Calu3 (cell line): ENCODE measurements at regions not wholly inside any gene's neighbourhood (a gene's known extent, or its start where the extent isn't known, plus 50 kb on each side); places are given as distances from the start of the nearest gene placed in this dataset.

Experiments used
- BruUV-seq: library from RNA; stranded (reverse); fragments of 400-500 nt; replicated peaks from 2 replicates; lab custom pipeline; 2021; lab: Mats Ljungman, UMichigan
- CTCF ChIA-PET: fragments of 300-600 bp; sonication (Branson Sonifier 250); formaldehyde crosslinking; loops from one replicate; lab custom pipeline; 2022; ENCODE audit warnings: antibody characterized with exemption; lab: Charles Lee
- DNase-seq: peaks from one replicate; pipeline ENCODE4 v3.0.0; 2022
- H3K27ac Mint-ChIP-seq: one replicate; pipeline ENCODE4 v1.8.0; 2022; ENCODE audit warnings: mixed read lengths; ENCODE audit not compliant: unreplicated experiment
- H3K27me3 Mint-ChIP-seq: one replicate; pipeline ENCODE4 v1.8.0; 2022; ENCODE audit warnings: mixed read lengths; ENCODE audit not compliant: unreplicated experiment
- H3K36me3 Mint-ChIP-seq: one replicate; pipeline ENCODE4 v1.8.0; 2022; ENCODE audit warnings: mild to moderate bottlenecking, moderate library complexity, mixed read lengths; ENCODE audit not compliant: insufficient read depth, unreplicated experiment
- H3K4me1 Mint-ChIP-seq: one replicate; pipeline ENCODE4 v1.8.0; 2022; ENCODE audit warnings: mild to moderate bottlenecking, low read depth, mixed read lengths; ENCODE audit not compliant: unreplicated experiment
- H3K4me3 Mint-ChIP-seq: one replicate; pipeline ENCODE4 v1.8.0; 2022; ENCODE audit warnings: mild to moderate bottlenecking, low read depth, moderate library complexity, mixed read lengths; ENCODE audit not compliant: unreplicated experiment
- H3K9me3 Mint-ChIP-seq: one replicate; pipeline ENCODE4 v1.8.0; 2022; ENCODE audit warnings: low read depth, mixed read lengths; ENCODE audit not compliant: unreplicated experiment
- intact Hi-C: fragments of 100-400 bp; cut with micrococcal nuclease; formaldehyde crosslinking; loops from one replicate; pipeline ENCODE4 v1.10.0; 2022; ENCODE audit not compliant: unreplicated experiment
- TF ChIP-seq, protein P1 (sequence below): fragments of 200-600 bp; IDR thresholded peaks from one replicate; pipeline ENCODE4 v1.8.0; 2022; ENCODE audit warnings: antibody characterized with exemption; ENCODE audit not compliant: unreplicated experiment

DNA sequence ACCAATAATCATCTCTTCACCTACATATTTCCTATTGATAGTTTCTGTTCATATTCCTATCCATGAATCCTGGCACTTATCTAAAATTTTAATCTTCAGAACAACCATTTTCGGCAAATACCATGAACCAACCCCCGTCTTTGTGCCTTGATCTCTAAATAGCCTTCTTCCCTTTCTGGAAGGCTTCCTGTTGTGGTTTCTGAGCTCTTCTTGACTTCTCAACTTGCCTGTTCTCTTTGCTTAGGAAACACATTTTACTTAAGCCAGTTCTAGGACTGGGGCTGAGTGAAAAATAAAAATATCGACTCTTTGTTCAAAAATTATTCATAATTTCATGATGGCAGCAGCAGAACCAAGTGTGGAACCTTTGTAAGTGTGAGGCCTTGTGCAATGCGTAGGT is 882.4 kb downstream of the C4orf33 start:
- no TSS peak for BruUV-seq
- H3K36me3 Mint-ChIP-seq: no peaks in the 10 kb centered on the region
- H3K4me3 Mint-ChIP-seq: no peak overlapping the region
- CTCF ChIA-PET: no interaction called here
- no peak for DNase-seq
- TF ChIP-seq, protein P1, sequence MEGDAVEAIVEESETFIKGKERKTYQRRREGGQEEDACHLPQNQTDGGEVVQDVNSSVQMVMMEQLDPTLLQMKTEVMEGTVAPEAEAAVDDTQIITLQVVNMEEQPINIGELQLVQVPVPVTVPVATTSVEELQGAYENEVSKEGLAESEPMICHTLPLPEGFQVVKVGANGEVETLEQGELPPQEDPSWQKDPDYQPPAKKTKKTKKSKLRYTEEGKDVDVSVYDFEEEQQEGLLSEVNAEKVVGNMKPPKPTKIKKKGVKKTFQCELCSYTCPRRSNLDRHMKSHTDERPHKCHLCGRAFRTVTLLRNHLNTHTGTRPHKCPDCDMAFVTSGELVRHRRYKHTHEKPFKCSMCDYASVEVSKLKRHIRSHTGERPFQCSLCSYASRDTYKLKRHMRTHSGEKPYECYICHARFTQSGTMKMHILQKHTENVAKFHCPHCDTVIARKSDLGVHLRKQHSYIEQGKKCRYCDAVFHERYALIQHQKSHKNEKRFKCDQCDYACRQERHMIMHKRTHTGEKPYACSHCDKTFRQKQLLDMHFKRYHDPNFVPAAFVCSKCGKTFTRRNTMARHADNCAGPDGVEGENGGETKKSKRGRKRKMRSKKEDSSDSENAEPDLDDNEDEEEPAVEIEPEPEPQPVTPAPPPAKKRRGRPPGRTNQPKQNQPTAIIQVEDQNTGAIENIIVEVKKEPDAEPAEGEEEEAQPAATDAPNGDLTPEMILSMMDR: no peak
- no peaks in the 10 kb centered on the region for H3K27me3 Mint-ChIP-seq
- no peak overlapping the region for H3K27ac Mint-ChIP-seq
- H3K9me3 Mint-ChIP-seq: no peaks in the 10 kb centered on the region
- intact Hi-C loops: no loop called here
- H3K4me1 Mint-ChIP-seq: no peaks in the 10 kb centered on the region

DNA sequence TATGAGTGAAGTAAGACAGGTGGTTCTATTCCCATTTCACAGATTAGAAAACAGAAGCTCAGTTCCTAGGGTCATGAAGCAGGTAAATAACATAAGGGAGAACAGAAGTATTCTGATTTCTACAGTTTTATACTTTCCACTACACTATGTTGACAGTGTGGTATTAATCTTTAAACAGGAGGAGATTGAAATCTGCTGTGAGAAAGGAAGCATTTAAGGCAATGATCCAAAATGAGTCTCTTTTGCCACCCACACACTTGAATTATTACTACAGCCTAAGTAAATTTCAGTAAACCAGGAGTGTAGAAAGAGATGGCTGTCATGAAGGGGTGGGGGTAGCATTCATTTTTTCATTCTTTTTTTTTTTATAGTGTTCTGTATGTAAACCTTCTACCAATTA is 893.0 kb downstream of the C4orf33 start:
- TF ChIP-seq, protein P1: no peak
- BruUV-seq: no TSS peak
- Mint-ChIP-seq H3K4me1 (no peaks in the 10 kb centered on the region), H3K36me3 (no peaks in the 10 kb centered on the region), H3K27me3 (no peaks in the 10 kb centered on the region), H3K4me3 (no peak overlapping the region), H3K9me3 (no peaks in the 10 kb centered on the region), H3K27ac (no peak overlapping the region)
- no peak for DNase-seq
- intact Hi-C loops: no loop called here
- CTCF ChIA-PET: no interaction called here

DNA sequence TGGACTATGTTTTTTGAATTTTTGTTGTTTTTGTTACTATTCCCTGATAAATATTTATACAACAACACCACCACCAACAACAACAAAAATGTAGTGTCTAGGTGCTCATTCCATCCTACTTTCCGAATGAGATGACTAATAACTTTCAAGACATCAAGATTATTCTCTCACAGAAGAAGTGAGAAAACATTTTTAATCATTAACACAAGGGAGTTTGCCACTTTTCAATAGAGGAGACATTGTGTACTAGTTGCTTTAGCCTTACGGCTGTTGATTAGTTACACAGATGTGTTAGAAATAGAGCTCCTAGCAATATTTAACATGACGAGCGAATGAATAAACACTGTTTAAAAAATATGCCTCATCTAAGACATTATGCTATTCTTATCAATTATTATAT is 898.8 kb downstream of the C4orf33 start:
- CTCF ChIA-PET: no interaction called here
- BruUV-seq: no TSS peak

DNA sequence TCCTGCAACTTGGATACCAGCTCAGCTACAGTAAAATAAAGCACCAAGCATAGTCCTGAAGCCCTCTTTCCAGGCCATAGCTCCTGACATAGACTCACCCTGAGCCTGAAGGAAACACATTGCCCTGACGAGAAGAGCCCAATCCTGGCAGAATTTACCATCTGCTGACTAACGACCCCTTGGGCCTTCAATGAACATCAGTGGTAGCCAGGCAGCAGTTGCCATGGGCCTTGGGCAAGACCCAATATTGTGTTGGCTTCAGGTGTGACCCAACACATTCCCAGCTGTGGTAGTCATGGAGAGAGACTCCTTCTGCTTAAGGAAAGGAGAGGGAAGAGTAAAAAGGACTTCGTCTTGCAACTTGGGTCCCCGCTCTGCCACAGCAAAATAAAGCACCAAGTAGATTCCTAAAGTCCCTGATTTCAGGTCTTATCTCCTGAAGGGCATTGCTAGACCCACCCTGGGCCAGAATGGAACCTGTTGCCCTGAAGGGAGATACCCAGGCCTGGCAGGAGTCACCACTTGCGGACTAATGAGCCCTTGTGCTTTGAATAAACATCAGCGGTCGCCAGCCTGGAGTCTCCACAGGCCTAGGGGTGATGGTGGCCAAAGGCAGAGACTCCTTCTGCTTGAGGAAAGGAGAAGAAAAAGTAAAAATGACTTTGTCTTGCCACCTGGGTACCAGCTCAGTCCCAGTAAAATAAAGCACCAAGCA is 902.6 kb downstream of the C4orf33 start:
- H3K27me3 Mint-ChIP-seq: no peaks in the 10 kb centered on the region
- CTCF ChIA-PET: interaction anchor here (0.6 kb wide), 1 partner anchor 118 kb away, joined by 3 read pairs; no protein-coding TSS in a partner anchor

More for the DNA sequence above, 898.8 kb downstream of the C4orf33 start:
- TF ChIP-seq, protein P1: no peak
- H3K36me3 Mint-ChIP-seq: no peaks in the 10 kb centered on the region
- peaks cover 3% of the 10 kb centered on the region for H3K9me3 Mint-ChIP-seq
- intact Hi-C loops: no loop called here
- H3K4me1 Mint-ChIP-seq: no peaks in the 10 kb centered on the region
- DNase-seq: no peak
- no peak overlapping the region for H3K27ac Mint-ChIP-seq
- no peaks in the 10 kb centered on the region for H3K27me3 Mint-ChIP-seq
- no peak overlapping the region for H3K4me3 Mint-ChIP-seq

More for the DNA sequence above, 902.6 kb downstream of the C4orf33 start:
- Mint-ChIP-seq H3K4me3 (no peak overlapping the region), H3K4me1 (no peaks in the 10 kb centered on the region), H3K9me3 (peaks cover 6% of the 10 kb centered on the region), H3K27ac (no peak overlapping the region), H3K36me3 (no peaks in the 10 kb centered on the region)
- TF ChIP-seq, protein P1: no peak
- intact Hi-C loops: no loop called here
- no TSS peak for BruUV-seq
- no peak for DNase-seq
